OCI-LY7 (cell line): ENCODE measurements at regions not wholly inside any gene's neighbourhood (a gene's known extent, or its start where the extent isn't known, plus 50 kb on each side); places are given as distances from the start of the nearest gene placed in this dataset.

Experiments used
- BruUV-seq: library from RNA; stranded (reverse); fragments of 400-500 nt; replicated peaks from 2 replicates; lab custom pipeline; 2021; lab: Mats Ljungman, UMichigan
- CTCF ChIA-PET: fragments of 300-600 bp; sonication (Branson Sonifier 250); formaldehyde crosslinking; loops from one replicate; lab custom pipeline; 2022; ENCODE audit warnings: antibody characterized with exemption; ENCODE audit not compliant: unreplicated experiment; lab: Charles Lee
- POLR2A ChIA-PET: fragments of 300-600 bp; sonication (Branson Sonifier 250); formaldehyde crosslinking; loops from one replicate; lab custom pipeline; 2022; ENCODE audit warnings: antibody characterized with exemption; lab: Charles Lee
- DNase-seq: peaks from one replicate; pipeline ENCODE4 v3.0.0-alpha.2; 2015; ENCODE audit warnings: low spot score
- H2AFZ ChIP-seq: fragments of 200-600 bp; sonication (generic), shearing (Covaris generic); 2 replicates; pipeline ENCODE4 v1.6.1; 2014; ENCODE audit warnings: mild to moderate bottlenecking, antibody characterized with exemption, low read length, moderate library complexity
- H3K27ac ChIP-seq: fragments of 200-600 bp; sonication (generic); 2 replicates; pipeline ENCODE4 v1.5.1; 2014; ENCODE audit warnings: mixed run types, low read depth, mild to moderate bottlenecking, moderate library complexity, low read length, inconsistent platforms; ENCODE audit not compliant: poor library complexity, severe bottlenecking
- H3K36me3 ChIP-seq: fragments of 200-600 bp; sonication (generic); 2 replicates; pipeline ENCODE4 v1.6.1; 2014; ENCODE audit warnings: mild to moderate bottlenecking, antibody characterized with exemption, low read length, moderate library complexity, mixed read lengths; ENCODE audit not compliant: insufficient read depth
- H3K4me1 ChIP-seq: fragments of 200-600 bp; sonication (generic); 2 replicates; pipeline ENCODE4 v1.5.1; 2014; ENCODE audit warnings: mild to moderate bottlenecking, low read length; ENCODE audit not compliant: insufficient read depth, poor library complexity, severe bottlenecking
- H3K4me2 ChIP-seq: fragments of 200-600 bp; sonication (generic); 2 replicates; pipeline ENCODE4 v1.6.1; 2014; ENCODE audit warnings: mild to moderate bottlenecking, low read length
- H3K4me3 ChIP-seq: fragments of 200-600 bp; sonication (generic); 2 replicates; pipeline ENCODE4 v1.5.1; 2014; ENCODE audit warnings: mild to moderate bottlenecking, low read depth, low read length; ENCODE audit not compliant: poor library complexity, severe bottlenecking
- H3K79me2 ChIP-seq: fragments of 200-600 bp; sonication (generic); 2 replicates; pipeline ENCODE4 v1.6.1; 2016; ENCODE audit warnings: low read depth, mild to moderate bottlenecking, low read length, moderate library complexity, mixed read lengths; ENCODE audit not compliant: insufficient read depth
- H3K9me2 ChIP-seq: fragments of 200-600 bp; sonication (generic); 2 replicates; pipeline ENCODE4 v1.6.1; 2016; ENCODE audit warnings: mild to moderate bottlenecking, low read length, mixed read lengths; ENCODE audit not compliant: insufficient read depth
- H3K9me3 ChIP-seq: fragments of 200-600 bp; sonication (generic); 2 replicates; pipeline ENCODE4 v1.6.1; 2014; ENCODE audit warnings: mild to moderate bottlenecking, mixed run types, low read length, mixed read lengths
- H4K20me1 ChIP-seq: fragments of 200-600 bp; sonication (generic); 2 replicates; pipeline ENCODE4 v1.6.1; 2014; ENCODE audit warnings: mild to moderate bottlenecking, antibody characterized with exemption, low read length, moderate library complexity, mixed read lengths; ENCODE audit not compliant: insufficient read depth
- CTCF ChIP-seq: fragments of 200-600 bp; sonication (generic); conservative IDR thresholded peaks from 2 replicates; pipeline ENCODE4 v1.5.1; 2014; ENCODE audit warnings: mild to moderate bottlenecking, antibody characterized with exemption, low read length, moderate library complexity, mixed read lengths
- EZH2phosphoT487 ChIP-seq: fragments of 200-600 bp; sonication (generic); IDR thresholded peaks from 2 replicates; pipeline ENCODE4 v1.6.1; 2018; ENCODE audit warnings: low read depth, borderline replicate concordance, mild to moderate bottlenecking, mixed run types, antibody characterized with exemption, low read length, moderate library complexity, mixed read lengths
- intact Hi-C: fragments of 100-400 bp; cut with micrococcal nuclease; formaldehyde crosslinking; loops from one replicate; pipeline ENCODE4 v1.10.0; 2022; ENCODE audit not compliant: unreplicated experiment

GRCh38 chr2:67043781-67044478, 353.2 kb upstream of the ETAA1 start:
- no peaks in the 10 kb centered on the region for H4K20me1 ChIP-seq
- H3K9me2 ChIP-seq, result no peaks in the 10 kb centered on the region
- H3K9me3 ChIP-seq, result no peaks in the 10 kb centered on the region
- no peaks in the 10 kb centered on the region for H3K79me2 ChIP-seq
- TF ChIP-seq CTCF, result no peak
- no peak for TF ChIP-seq EZH2phosphoT487
- H3K27ac ChIP-seq, result no peak overlapping the region
- CTCF ChIA-PET, result no interaction called here
- no peak overlapping the region for H3K4me3 ChIP-seq
- intact Hi-C loops, result no loop called here
- H3K36me3 ChIP-seq, result no peaks in the 10 kb centered on the region
- POLR2A ChIA-PET, result no interaction called here
- no peaks in the 10 kb centered on the region for H3K4me1 ChIP-seq
- BruUV-seq, result no TSS peak
- no peak overlapping the region for H2AFZ ChIP-seq
- H3K4me2 ChIP-seq, result no peak overlapping the region
- DNase-seq, result no peak

- intact Hi-C loops, result no loop called here
- H3K9me2 ChIP-seq, result no peaks in the 10 kb centered on the region
- no peak overlapping the region for H3K4me2 ChIP-seq
- no peaks in the 10 kb centered on the region for H4K20me1 ChIP-seq
- H2AFZ ChIP-seq, result no peak overlapping the region
- CTCF ChIA-PET, result no interaction called here
- no peak for DNase-seq
- no peaks in the 10 kb centered on the region for H3K9me3 ChIP-seq
- no peaks in the 10 kb centered on the region for H3K4me1 ChIP-seq
- no peaks in the 10 kb centered on the region for H3K36me3 ChIP-seq
- BruUV-seq, result no TSS peak
- no peak for TF ChIP-seq EZH2phosphoT487
- no peak for TF ChIP-seq CTCF
- no peak overlapping the region for H3K4me3 ChIP-seq
- POLR2A ChIA-PET, result no interaction called here
- no peaks in the 10 kb centered on the region for H3K79me2 ChIP-seq
- H3K27ac ChIP-seq, result no peak overlapping the region
Measured at GRCh38 chr2:67046591-67046990, 350.5 kb upstream of the ETAA1 start.

- intact Hi-C loops, result no loop called here
- H3K9me2 ChIP-seq, result no peaks in the 10 kb centered on the region
- H3K27ac ChIP-seq, result no peak overlapping the region
- no peaks in the 10 kb centered on the region for H4K20me1 ChIP-seq
- H3K4me3 ChIP-seq, result no peak overlapping the region
- H3K4me2 ChIP-seq, result no peak overlapping the region
- H3K4me1 ChIP-seq, result no peaks in the 10 kb centered on the region
- no peaks in the 10 kb centered on the region for H3K9me3 ChIP-seq
- POLR2A ChIA-PET, result no interaction called here
- DNase-seq, result peak; percentile 2
- H2AFZ ChIP-seq, result no peak overlapping the region
- H3K79me2 ChIP-seq, result no peaks in the 10 kb centered on the region
- no TSS peak for BruUV-seq
- peak; percentile 52; the same call in 1 of the 2 replicates for TF ChIP-seq CTCF
- no peak for TF ChIP-seq EZH2phosphoT487
- CTCF ChIA-PET, result no interaction called here
- no peaks in the 10 kb centered on the region for H3K36me3 ChIP-seq
Measured at GRCh38 chr2:67048314-67048713, 348.8 kb upstream of the ETAA1 start.
